PC-9 (cell line): ENCODE measurements at regions not wholly inside any gene's neighbourhood (a gene's known extent, or its start where the extent isn't known, plus 50 kb on each side); places are given as distances from the start of the nearest gene placed in this dataset.

ENCODE experiments used
- BruUV-seq: library from RNA; stranded (reverse); fragments of 400-500 nt; replicated peaks from 2 replicates; lab custom pipeline; 2021; lab: Mats Ljungman, UMichigan
- CTCF ChIA-PET: fragments of 300-600 bp; sonication (Branson Sonifier 250); formaldehyde crosslinking; loops from one replicate; lab custom pipeline; 2022; ENCODE audit warnings: antibody characterized with exemption; lab: Charles Lee
- POLR2A ChIA-PET: fragments of 300-600 bp; sonication (Branson Sonifier 250); formaldehyde crosslinking; loops from one replicate; lab custom pipeline; 2022; ENCODE audit warnings: antibody characterized with exemption; ENCODE audit not compliant: unreplicated experiment; lab: Charles Lee
- DNase-seq, 2 experiments: peaks; one replicate each; pipeline versions ENCODE4 v3.0.0 to v3.0.0-alpha.2; 2015 to 2022; ENCODE audit warnings: mixed read lengths in 1 of 2
- H2AFZ ChIP-seq: fragments of 200-600 bp; sonication (generic); 2 replicates; pipeline ENCODE4 v1.8.1; 2017; ENCODE audit warnings: antibody characterized with exemption
- H3F3A ChIP-seq: fragments of 200-600 bp; sonication (generic); 2 replicates; pipeline ENCODE4 v1.8.1; 2017; ENCODE audit warnings: antibody characterized with exemption, mild to moderate bottlenecking, low read depth; ENCODE audit not compliant: insufficient read depth
- H3K27ac ChIP-seq: fragments of 200-600 bp; sonication (generic); 2 replicates; pipeline ENCODE4 v1.6.1; 2016; ENCODE audit warnings: mixed run types
- H3K27me3 ChIP-seq: fragments of 200-600 bp; sonication (generic); 2 replicates; pipeline ENCODE4 v1.6.1; 2016; ENCODE audit warnings: low read depth, mixed run types; ENCODE audit not compliant: insufficient read depth
- H3K36me3 ChIP-seq: fragments of 200-600 bp; sonication (generic); 2 replicates; pipeline ENCODE4 v1.6.1; 2016; ENCODE audit warnings: low read depth, mixed run types
- H3K4me1 ChIP-seq: fragments of 200-600 bp; sonication (generic); replicated peaks from 2 replicates; pipeline ENCODE4 v1.6.1; 2016; ENCODE audit warnings: mixed run types; ENCODE audit not compliant: insufficient read depth
- H3K4me2 ChIP-seq: fragments of 200-600 bp; sonication (generic); 2 replicates; pipeline ENCODE4 v1.6.1; 2017; ENCODE audit warnings: mixed run types
- H3K4me3 ChIP-seq: fragments of 200-600 bp; sonication (generic); 2 replicates; pipeline ENCODE4 v1.6.1; 2016; ENCODE audit warnings: mixed run types
- H3K79me2 ChIP-seq: fragments of 200-600 bp; sonication (generic); 2 replicates; pipeline ENCODE4 v1.6.1; 2017; ENCODE audit warnings: low read depth, mixed run types
- H3K9me2 ChIP-seq: fragments of 200-600 bp; sonication (generic); 2 replicates; pipeline ENCODE4 v1.8.1; 2017; ENCODE audit warnings: mild to moderate bottlenecking; ENCODE audit not compliant: insufficient read depth
- H3K9me3 ChIP-seq: fragments of 200-600 bp; sonication (generic); 2 replicates; pipeline ENCODE4 v1.8.1; 2016; ENCODE audit warnings: low read depth; ENCODE audit not compliant: insufficient read depth
- H4K20me1 ChIP-seq: fragments of 200-600 bp; sonication (generic); 2 replicates; pipeline ENCODE4 v1.8.1; 2017; ENCODE audit not compliant: insufficient read depth
- CTCF ChIP-seq: fragments of 200-600 bp; sonication (generic); conservative IDR thresholded peaks from 2 replicates; pipeline ENCODE4 v1.6.1; 2017; ENCODE audit warnings: mixed run types, antibody characterized with exemption, mild to moderate bottlenecking, moderate library complexity
- EZH2 ChIP-seq: fragments of 200-600 bp; sonication (generic); IDR thresholded peaks from 2 replicates; pipeline ENCODE4 v1.8.0; 2017; ENCODE audit warnings: antibody characterized with exemption, low read depth
- intact Hi-C: fragments of 100-400 bp; cut with micrococcal nuclease; formaldehyde crosslinking; loops from one replicate; pipeline ENCODE4 v1.10.0; 2022; ENCODE audit not compliant: unreplicated experiment

GRCh38 chr4:74665876-74666275 is 128.4 kb downstream of the BTC start:
- no peak overlapping the region for H3K4me2 ChIP-seq
- H3K27me3 ChIP-seq: no peaks in the 10 kb centered on the region
- H4K20me1 ChIP-seq: no peaks in the 10 kb centered on the region
- no TSS peak for BruUV-seq
- H3F3A ChIP-seq: peaks cover 14% of the 10 kb centered on the region; the same call in 1 of the 2 replicates
- ChIA-PET CTCF (no interaction called here), POLR2A (interaction anchor here (0.6 to 1.1 kb wide), 2 partner anchors 12 to 122 kb away, joined by 6 to 7 read pairs; no protein-coding TSS in a partner anchor)
- peaks cover 28% of the 10 kb centered on the region for H3K4me1 ChIP-seq
- TF ChIP-seq CTCF (no peak), EZH2 (no peak)
- DNase-seq: no peak
- H3K9me3 ChIP-seq: peaks cover 7% of the 10 kb centered on the region
- no peak overlapping the region for H3K4me3 ChIP-seq
- peak overlapping the region; percentile 43; the same call in 1 of the 2 replicates for H3K27ac ChIP-seq
- H3K36me3 ChIP-seq: no peaks in the 10 kb centered on the region
- H3K79me2 ChIP-seq: no peaks in the 10 kb centered on the region
- intact Hi-C loops: no loop called here
- H2AFZ ChIP-seq: no peak overlapping the region
- no peaks in the 10 kb centered on the region for H3K9me2 ChIP-seq

GRCh38 chr4:74667438-74667837 is 126.9 kb downstream of the BTC start:
- Histone ChIP-seq H3K4me2 (no peak overlapping the region), H3K36me3 (no peaks in the 10 kb centered on the region), H3K9me3 (peaks cover 7% of the 10 kb centered on the region), H3K4me3 (no peak overlapping the region), H3K27me3 (no peaks in the 10 kb centered on the region), H3K9me2 (no peaks in the 10 kb centered on the region), H3K79me2 (no peaks in the 10 kb centered on the region), H3K27ac (no peak overlapping the region), H4K20me1 (no peaks in the 10 kb centered on the region), H3F3A (no peaks in the 10 kb centered on the region), H2AFZ (no peak overlapping the region), H3K4me1 (peaks cover 18% of the 10 kb centered on the region)
- BruUV-seq: no TSS peak
- ChIA-PET POLR2A (no interaction called here), CTCF (no interaction called here)
- no peak for TF ChIP-seq CTCF
- TF ChIP-seq EZH2: no peak
- intact Hi-C loops: no loop called here
- no peak for DNase-seq

GRCh38 chr4:74667944-74668343 is 126.4 kb downstream of the BTC start:
- H3K9me2 ChIP-seq: no peaks in the 10 kb centered on the region
- H2AFZ ChIP-seq: no peak overlapping the region
- H3K4me1 ChIP-seq: peaks cover 13% of the 10 kb centered on the region; the same call in 1 of the 2 replicates
- no peaks in the 10 kb centered on the region for H4K20me1 ChIP-seq
- no peak overlapping the region for H3K27ac ChIP-seq
- H3K4me3 ChIP-seq: no peak overlapping the region
- H3F3A ChIP-seq: no peaks in the 10 kb centered on the region
- intact Hi-C loops: no loop called here
- DNase-seq: no peak
- no peaks in the 10 kb centered on the region for H3K27me3 ChIP-seq
- ChIA-PET CTCF (no interaction called here), POLR2A (no interaction called here)
- H3K79me2 ChIP-seq: no peaks in the 10 kb centered on the region
- H3K9me3 ChIP-seq: peaks cover 3% of the 10 kb centered on the region
- no TSS peak for BruUV-seq
- TF ChIP-seq EZH2: no peak
- TF ChIP-seq CTCF: no peak
- no peak overlapping the region for H3K4me2 ChIP-seq
- H3K36me3 ChIP-seq: no peaks in the 10 kb centered on the region
